ENCODE measurements at regions not wholly inside any gene's neighbourhood (a gene's known extent, or its start where the extent isn't known, plus 50 kb on each side); places are given as distances from the start of the nearest gene placed in this dataset.

DNA sequence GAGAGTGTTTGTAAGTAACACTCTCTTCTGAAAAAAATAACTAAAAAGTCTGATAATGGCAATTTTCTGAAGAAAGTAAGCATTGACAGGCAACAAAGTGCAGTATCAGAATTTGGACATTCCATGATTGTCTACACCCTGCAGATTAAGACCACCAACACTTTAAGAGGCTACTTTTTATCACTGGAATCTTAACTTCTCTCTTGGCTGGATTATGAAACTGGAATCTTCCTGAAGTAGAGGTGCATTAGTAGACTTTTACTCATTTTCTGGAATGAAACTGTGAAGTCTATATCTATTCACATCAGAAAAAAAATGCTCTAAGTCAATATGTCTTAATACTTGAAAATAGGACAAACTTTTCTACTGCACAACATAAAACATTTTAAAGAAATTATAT, 547.5 kb downstream of the COL12A1 start:
- no peak for DNase-seq (ENCODE audit: low read depth, low spot score)
- H3K4me3 ChIP-seq (ENCODE audit: low read length): no peak overlapping the region

DNA sequence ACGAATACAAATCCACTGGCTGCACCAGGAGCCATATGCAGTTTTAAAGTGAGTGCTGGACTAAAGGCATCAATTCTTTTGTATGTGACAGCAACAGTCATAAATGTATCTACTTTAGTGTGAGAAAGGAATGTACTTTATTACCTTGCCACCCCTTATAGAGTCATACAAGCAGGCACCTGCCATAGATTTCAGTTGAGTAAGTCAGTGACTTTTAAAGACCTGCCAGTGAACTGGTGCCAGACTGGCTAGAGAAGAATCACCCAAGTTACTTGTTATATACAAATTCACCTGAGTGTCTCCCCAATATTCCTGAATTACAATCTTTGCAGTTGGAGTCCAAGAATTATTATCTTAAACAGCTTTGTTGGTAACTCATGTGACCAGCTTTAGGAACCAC, 547.9 kb downstream of the COL12A1 start:
- no peak for DNase-seq (ENCODE audit: low read depth, low spot score)

GRCh38 chr6:74657011-74657410, 548.8 kb downstream of the COL12A1 start:
- no peak overlapping the region for H3K4me3 ChIP-seq (ENCODE audit: low read length)
- DNase-seq (ENCODE audit: low read depth, low spot score): no peak

More for the DNA sequence above, 547.9 kb downstream of the COL12A1 start:
- no peak overlapping the region for H3K4me3 ChIP-seq (ENCODE audit: low read length)

GRCh38 chr6:74656453-74656852, 549.4 kb downstream of the COL12A1 start:
- DNase-seq (ENCODE audit: low read depth, low spot score): no peak
- H3K4me3 ChIP-seq (ENCODE audit: low read length): no peak overlapping the region

- no peak for DNase-seq (ENCODE audit: low read depth, low spot score)
- H3K4me3 ChIP-seq (ENCODE audit: low read length): no peak overlapping the region
Measured at GRCh38 chr6:74654296-74654695, 551.6 kb downstream of the COL12A1 start.

DNA sequence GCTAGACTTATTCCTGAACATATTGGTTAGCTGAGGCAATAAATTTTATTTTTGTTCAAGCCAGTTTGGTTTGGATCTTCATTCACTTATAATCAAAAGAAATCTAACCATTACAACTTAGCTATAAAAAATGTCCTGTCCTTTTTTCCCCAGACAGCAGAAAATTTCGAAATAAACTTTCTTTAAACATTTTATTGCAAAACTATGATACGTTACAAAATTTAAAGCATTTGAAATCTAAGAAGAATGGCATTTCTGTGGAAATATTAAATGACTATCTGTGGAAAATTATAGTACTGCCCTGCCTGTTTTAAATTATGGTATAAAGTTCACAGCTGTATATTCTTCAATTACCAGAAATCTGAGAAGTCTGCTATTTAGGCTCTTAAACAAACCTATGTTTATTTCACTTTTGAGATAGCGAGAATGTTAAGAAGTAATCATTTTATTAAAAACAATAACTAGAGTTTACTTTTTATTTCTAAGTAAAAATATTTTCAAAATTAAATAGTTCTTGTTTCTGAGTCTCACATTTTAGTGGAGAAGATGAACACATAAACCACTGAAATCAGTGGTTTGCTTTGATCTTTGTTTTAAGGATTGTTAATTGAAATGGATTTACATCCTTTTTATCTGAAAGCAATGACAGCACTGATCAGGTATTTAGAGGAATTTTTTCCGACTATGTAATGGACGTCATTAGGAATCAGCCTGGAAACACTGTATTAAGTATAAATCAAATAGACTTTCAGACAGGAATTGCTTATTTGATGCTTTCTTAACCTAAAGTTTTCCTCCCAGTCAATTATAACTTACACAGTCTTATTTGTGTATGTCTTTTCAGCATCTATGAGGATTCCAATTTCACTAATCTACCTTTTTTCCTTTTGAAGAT, 553.7 kb downstream of the COL12A1 start:
- H3K4me3 ChIP-seq (ENCODE audit: low read length): no peak overlapping the region
- no peak for DNase-seq (ENCODE audit: low read depth, low spot score)

DNA sequence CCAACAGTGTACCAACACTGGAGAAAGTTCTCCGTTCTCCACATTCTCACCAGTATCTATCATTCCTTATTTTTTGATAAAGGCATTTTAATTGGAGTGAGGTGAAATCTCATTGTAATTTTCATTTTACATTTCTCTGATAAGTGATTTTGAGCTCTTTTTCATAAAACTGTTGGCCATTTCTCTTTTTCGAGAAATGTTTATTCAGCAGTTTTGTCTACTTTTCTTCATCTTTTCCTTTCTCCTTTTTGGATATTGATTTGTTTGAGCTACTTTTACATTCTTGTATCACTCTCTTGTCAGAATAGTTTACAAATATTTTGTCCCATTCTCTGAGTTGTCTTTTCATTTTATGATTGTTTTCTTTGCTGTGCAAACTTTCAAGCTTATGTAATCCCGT, 555.2 kb downstream of the COL12A1 start:
- H3K4me3 ChIP-seq (ENCODE audit: low read length): no peak overlapping the region
- no peak for DNase-seq (ENCODE audit: low read depth, low spot score)

GRCh38 chr6:74646461-74646860, 559.4 kb downstream of the COL12A1 start:
- no peak overlapping the region for H3K4me3 ChIP-seq (ENCODE audit: low read length)
- no peak for DNase-seq (ENCODE audit: low read depth, low spot score)

DNA sequence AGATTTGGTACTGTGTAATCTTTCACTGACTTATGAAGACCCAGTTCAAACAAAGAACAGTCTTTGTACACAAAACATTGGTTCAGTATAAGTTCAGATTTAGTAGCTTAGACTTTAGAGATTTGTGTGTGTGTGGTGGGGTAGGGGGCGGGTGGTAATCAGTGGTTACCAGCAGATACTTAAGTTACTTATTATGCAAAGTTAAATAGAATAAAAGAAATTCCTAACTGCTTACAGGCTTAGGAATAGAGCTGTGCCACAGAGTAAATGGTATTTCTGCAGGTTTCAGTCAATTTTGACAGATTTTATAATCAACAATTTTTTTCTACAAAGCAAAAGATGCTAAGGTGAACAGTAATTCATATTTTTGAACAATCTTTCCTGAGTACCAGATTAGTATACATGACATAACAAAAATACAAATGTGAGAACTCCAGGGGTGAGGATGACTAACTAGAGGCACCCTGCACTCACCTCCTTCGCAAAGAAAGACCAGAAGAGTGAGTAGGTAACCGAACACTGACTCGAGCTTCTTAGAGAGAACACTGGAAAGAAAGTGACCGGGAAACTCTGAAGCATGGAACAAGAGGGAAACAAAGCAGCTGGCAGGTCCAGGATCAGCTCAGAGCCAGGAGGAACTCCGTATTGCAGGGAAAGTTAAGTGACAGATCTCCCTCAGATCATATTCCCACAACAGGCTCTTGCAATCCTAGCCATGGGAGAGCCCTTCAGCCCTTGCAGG, 560.6 kb downstream of the COL12A1 start:
- DNase-seq (ENCODE audit: low read depth, low spot score): no peak
- H3K4me3 ChIP-seq (ENCODE audit: low read length): no peak overlapping the region

DNA sequence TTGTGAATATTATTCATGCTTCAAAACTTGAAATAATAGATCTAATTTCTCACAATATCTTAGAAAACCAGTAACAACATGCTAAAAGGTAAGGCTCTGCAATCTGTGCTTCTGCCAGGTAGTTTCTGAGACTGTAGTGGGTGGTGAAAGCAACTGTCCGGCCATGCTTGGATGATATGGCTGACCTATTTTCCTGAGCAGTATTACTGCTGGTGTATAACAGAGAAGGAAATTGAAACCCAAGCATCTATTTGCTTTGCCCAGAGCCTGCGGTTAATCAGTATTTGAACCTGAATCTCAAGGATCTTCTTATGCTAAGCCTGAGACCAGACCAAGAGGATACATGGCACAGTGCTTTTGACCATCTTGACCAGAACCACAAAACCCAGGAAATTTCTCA, 563.8 kb downstream of the COL12A1 start:
- no peak for DNase-seq (ENCODE audit: low read depth, low spot score)
- H3K4me3 ChIP-seq (ENCODE audit: low read length): no peak overlapping the region

DNA sequence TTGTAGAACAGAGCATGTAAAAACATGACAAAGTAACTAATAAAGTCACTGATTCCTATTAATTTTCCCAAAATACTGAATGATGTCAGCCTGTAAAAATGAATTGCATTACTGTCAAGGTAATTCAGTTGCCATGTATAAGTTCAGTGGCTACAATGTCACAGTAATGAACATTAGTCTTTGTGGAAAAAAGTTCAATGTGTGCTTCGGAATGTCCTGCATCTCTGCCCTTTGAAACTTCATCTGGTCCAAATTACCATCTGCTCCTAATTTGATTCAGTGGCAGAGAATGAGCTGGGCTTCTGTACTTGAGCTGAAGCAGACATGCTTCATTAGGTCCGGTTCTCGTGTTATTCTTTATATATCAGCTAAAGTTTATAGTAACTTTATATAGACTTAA, 567.4 kb downstream of the COL12A1 start:
- no peak for DNase-seq (ENCODE audit: low read depth, low spot score)
- H3K4me3 ChIP-seq (ENCODE audit: low read length): no peak overlapping the region

GRCh38 chr6:74632196-74632875, 573.5 kb downstream of the COL12A1 start:
- no peak overlapping the region for H3K4me3 ChIP-seq (ENCODE audit: low read length)
- DNase-seq (ENCODE audit: low read depth, low spot score): no peak

- DNase-seq (ENCODE audit: low read depth, low spot score): no peak
- no peak overlapping the region for H3K4me3 ChIP-seq (ENCODE audit: low read length)
Measured at GRCh38 chr6:74631564-74631963, 574.3 kb downstream of the COL12A1 start.

GRCh38 chr6:74626288-74626687, 579.6 kb downstream of the COL12A1 start:
- H3K4me3 ChIP-seq (ENCODE audit: low read length): no peak overlapping the region
- no peak for DNase-seq (ENCODE audit: low read depth, low spot score)

- H3K4me3 ChIP-seq (ENCODE audit: low read length): no peak overlapping the region
- no peak for DNase-seq (ENCODE audit: low read depth, low spot score)
Measured at GRCh38 chr6:74623027-74623426, 582.8 kb downstream of the COL12A1 start.

DNA sequence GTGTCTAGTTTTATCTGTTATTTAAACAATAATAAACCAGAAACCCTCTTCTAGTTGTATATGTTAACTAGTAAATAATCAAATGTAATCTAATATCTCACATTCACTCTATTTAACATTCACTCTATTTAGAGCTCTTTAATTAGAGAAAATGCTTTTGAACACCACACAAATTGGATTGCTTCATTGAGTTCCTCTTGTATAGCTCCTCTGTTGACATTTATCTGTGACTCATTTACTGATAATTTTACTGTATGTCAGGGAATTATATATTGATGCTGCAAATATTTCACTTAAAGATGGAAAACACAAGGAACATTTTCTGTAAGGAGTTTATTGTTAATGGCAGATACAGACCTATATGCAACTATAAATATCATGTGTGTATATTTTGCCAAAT, 594.6 kb downstream of the COL12A1 start:
- no peak overlapping the region for H3K4me3 ChIP-seq (ENCODE audit: low read length)
- no peak for DNase-seq (ENCODE audit: low read depth, low spot score)

DNA sequence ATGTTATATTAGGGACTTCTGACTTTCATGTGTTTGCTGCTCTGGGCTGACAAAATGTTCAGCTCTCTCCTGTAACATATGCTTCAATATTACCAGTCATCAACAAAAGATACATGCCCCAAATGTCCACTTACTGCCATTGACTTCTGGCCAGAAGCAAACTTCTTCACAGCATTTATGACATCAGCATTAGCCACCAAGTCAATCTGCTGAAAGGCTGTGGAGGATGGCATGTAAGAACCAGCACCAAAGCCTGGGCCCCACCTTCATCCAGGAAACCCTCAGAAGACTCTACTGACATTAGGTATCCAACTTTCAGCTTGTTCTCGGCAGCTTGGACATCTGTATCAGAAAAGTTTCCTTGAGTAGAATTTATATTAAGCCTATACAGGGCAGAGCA, 595.5 kb downstream of the COL12A1 start:
- H3K4me3 ChIP-seq (ENCODE audit: low read length): no peak overlapping the region

DNA sequence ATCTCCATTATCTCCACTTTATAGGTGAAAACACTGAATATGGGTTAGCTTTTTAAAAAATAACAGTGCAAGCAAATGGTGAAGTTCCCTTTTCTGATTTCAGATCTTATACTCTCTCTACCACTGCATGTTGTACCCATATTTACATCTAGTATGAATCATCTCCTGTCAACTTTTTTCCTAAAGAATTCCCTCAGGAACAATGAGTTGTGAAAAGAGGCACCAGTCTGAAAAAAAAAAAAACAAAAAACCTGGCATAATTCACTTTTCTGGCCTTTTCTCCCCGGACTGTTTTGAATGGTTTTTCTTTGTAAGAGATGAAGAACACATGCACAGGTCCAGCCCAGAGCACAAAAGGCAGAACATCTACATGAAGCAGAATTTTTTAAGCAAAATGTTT, 596.0 kb downstream of the COL12A1 start:
- no peak for DNase-seq (ENCODE audit: low read depth, low spot score)
- H3K4me3 ChIP-seq (ENCODE audit: low read length): no peak overlapping the region

More for the DNA sequence above, 595.5 kb downstream of the COL12A1 start:
- no peak for DNase-seq (ENCODE audit: low read depth, low spot score)

GRCh38 chr6:74607934-74608333, 597.9 kb downstream of the COL12A1 start:
- H3K4me3 ChIP-seq (ENCODE audit: low read length): no peak overlapping the region
- DNase-seq (ENCODE audit: low read depth, low spot score): no peak

DNA sequence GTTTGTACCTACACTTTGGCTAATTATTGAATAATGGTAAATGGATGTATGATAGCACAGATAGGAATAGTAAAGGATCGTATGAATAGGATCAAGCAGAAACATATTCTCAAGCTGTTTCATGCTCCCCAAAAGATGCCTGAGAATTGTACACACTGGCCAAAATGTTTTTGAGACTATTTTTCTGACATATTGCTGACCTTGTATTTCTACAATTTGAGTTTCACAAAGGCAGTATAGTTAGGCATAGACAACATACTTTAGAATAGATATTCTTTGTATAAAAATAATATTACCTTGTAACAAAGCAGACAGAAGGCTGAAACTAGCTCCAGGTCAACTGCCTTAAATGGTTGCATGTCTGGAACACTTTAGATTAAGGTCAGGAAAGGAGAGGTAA, 598.4 kb downstream of the COL12A1 start:
- H3K4me3 ChIP-seq (ENCODE audit: low read length): no peak overlapping the region
- no peak for DNase-seq (ENCODE audit: low read depth, low spot score)
